ENCODE measurements at regions not wholly inside any gene's neighbourhood (a gene's known extent, or its start where the extent isn't known, plus 50 kb on each side); places are given as distances from the start of the nearest gene placed in this dataset.

DNA sequence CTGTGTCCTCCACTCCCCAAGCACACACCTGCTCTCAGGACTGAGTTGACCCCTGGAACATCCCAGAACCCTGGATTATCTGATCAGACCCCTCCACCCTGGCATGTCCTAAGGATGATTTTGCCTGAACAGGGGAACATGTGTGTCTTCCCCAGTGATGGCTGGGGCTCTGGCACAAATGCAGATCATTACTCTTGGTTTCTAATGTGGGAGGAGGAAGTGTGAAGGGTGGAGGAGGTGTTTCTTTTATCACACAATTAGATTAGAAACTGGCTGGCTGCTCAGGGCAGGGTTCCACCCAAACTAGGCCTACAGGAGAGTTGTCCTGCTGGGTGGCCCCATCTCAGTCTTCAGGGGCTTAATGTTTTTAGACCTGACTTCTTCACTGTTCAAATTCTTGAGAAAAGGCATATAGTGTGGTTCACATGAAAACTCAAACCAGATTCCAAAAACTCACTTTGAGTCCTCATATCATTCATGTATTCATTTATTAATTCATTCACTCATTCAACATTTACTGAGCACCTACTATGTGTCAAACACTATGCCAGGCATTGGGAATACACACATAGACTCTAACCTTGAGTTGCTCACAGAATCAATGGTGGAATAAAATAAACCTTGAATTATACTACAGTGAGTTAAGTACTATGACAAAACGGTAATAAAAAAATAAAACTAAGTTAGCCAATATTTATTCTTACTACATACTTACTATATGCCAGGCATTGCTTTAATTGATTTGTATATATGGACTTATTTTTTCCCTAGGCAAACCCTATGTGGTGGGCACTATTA lies 221.8 kb upstream of the JUN start:
- no peak for DNase-seq

- no peak for DNase-seq
These were observed 222.4 kb upstream of the JUN start for GRCh38 chr1:59006289-59006658.

- no peak for DNase-seq
These were observed 223.1 kb upstream of the JUN start for GRCh38 chr1:59006932-59007331.

DNA sequence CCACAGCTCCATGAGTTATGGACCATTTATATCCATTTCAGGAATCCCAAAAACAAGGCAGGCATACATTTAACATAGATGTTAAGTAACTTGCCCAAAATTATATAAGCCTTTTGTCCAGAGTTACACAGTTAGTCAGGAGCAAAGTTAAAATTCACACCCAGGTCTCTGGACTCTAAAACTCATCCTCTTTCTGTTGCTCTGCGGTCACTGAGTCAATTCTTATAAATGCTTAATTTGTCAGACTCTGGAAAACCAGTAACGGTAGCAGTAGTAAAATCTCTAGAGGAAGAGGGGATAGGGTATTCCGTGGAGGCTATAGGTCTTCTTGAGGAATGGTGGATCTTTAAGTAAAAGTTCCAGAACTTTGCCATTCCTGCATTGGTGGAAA lies 223.6 kb upstream of the JUN start:
- DNase-seq, result no peak

DNA sequence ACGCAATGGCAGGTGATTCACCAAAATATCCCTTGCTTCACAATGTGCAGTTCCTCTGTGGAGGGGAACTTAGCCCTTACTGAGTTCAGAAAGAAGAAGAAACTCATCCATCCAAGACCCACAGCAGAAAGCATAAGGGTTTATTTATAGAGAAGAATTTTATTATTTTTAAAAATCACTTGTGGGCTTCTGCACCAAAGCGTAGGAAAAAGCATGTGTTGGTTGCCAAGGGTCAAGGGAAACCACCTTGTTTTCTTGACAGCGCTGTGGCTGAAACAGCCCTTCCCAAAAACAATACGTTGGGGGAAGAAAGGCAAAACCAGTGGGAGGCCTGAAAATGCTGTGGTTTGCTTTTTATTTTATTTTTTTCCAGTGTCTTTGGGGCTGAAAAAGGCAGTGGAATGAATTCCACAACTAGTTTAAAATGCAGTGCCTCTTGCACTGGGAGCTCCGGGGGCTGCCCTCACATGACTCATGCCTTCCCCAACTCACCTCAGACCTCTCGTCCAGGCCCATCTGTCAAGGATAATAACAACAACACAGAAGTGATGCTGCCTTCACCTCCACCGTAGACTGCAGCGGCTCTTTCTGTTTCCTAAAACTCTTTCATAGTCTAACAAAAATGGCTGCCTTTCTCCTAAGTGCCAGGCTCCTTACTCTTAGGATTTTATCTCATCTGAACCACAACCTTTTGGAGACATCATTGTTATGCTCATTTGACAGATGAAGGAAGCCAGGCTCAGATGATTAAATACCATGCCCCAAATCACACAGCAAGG lies 224.2 kb upstream of the JUN start:
- DNase-seq, result no peak

GRCh38 chr1:59008599-59009347 lies 224.9 kb upstream of the JUN start:
- DNase-seq, result no peak

DNA sequence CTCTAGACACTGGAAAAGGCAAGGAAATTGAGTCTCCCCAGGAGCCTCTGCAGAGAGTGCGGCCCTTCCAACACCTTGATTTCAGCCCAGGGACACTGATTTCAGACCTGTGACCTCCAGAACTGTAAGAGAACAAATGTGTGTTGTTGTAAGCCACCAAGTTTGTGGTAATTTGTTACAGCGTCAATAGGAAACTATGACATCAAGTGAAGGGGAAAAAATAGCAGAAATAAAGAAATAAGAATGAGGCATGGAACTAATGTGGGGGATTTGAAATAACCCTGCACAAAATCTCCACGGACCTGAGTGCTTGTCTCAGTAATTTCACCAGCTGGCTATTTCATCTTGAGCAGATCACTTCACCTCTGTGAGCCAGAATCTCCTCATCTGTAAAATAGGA lies 227.8 kb upstream of the JUN start:
- DNase-seq, result no peak

- no peak for DNase-seq
These were observed 228.5 kb upstream of the JUN start for GRCh38 chr1:59012378-59012777.

DNA sequence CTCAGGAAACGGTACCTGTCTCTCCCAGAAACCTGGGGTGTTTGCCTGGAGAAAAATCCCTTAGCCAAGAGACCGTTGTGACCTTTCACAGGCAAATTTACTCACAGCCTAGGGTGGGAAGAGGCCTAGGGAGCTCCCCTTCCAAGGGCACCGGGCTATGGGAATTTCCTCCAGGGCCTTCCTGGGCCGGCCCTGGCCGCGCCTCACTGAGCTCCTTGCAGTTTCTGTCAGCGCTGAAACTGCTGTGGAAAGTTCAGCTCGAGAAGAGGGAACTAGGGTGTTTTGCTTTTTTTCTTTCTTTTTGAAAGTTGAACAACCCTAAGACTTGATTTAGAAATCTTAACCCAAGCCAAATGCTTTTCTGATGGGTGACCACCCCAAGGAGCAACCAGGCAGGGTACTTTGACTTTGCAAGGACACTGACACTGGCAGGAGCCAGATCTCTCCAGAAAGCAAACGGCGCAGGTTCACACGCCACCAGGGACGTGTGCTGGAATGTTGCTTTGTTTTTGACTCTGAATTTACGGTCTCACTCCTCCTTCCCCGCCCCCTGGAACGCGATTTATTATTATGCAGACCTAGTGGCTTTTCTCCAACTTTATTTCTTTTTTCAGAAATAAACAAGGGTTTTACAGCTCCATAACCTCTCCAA lies 229.6 kb upstream of the JUN start:
- peak; percentile 77 for DNase-seq

GRCh38 chr1:59013928-59014279 lies 230.1 kb upstream of the JUN start:
- DNase-seq, result no peak

DNA sequence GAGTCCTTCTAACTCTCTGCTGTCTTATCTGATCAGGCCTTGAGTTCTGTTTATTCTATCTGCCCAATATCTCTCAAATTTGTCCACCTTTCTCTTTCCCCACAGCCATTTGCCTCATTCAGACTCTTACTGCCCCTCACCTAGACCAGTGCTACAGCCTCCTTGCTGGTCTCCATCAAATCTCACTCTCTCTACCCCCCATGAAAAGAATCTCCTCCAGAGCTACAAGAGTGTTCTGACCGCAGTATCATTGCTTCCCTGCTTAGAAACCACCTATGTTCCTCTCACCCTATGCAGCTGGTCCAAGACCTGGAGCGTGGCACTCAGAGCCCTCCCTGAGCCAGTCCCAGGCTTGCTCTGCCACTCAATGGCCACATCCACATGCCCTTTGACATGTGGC lies 231.0 kb upstream of the JUN start:
- DNase-seq, result no peak

DNA sequence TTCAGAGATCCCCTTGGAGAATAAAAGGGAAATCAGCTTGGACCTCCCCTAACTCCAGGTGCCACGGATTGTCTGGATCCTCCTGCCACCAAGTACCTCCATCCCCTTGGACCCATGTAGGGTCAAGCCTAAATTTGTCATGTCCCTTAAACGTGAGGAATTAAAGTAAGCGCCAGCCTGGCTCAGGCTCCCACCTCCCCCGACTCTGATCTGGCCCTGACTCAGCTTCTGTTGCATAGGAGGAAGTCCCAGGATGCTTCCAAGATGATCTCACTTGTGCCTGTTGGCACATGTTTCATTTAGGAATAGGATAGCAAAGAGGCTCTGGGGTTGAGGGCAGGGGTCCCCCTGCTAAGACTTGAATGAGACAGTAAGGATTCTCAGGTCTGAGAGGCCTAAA lies 231.9 kb upstream of the JUN start:
- DNase-seq, result no peak

DNA sequence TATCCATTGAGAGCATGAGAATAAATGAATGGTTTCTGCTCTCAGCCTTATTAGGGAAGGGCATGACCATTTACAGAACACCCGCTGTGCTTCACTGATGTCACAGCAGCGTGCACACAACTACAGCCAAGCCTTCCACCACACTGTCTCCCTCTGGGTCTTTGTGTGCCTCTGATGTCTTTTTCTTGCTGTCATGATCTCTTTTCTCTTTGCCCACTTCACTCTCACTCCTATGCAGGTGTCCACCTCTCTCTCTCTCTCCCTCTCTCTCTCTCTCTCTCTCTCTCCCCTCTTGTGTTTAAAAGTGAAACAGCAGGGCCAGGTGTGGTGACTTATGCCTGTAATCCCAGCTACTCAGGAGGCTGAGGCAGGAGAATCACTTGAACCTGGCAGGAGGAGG lies 232.5 kb upstream of the JUN start:
- DNase-seq, result no peak

DNA sequence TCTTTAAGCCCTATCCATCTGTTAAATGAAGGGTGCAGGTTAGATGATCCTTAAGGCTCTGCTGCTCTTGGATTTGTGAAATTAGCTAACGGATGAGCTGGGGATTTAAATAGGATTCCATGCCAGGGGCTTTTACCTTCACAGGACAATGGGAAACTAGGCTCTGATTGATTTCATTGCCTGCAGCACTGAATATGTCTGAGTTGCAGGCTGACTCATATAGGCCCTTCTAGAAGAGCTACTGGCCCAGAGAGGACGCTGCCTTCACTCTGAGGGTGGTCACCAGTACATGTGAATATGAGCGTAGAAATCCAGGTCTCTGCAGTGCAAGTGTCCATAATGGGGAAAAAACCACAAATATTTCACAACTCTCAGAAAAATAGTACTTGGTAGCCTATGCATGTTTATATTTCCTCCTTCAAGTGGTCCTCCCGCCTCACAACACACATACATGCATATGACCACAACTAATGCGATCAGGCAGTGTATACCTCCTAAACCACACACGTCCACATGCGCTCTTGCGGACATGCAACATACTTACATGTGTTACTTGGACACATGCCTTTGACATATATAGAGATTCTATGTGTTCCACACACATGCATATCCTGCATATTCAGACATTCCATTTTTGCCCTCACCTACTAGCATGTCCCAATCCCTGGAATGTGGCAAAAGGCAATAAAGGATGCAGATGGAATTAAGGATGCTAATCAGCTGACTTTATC lies 233.8 kb upstream of the JUN start:
- no peak for DNase-seq

GRCh38 chr1:59018446-59018845 lies 234.6 kb upstream of the JUN start:
- DNase-seq, result no peak

DNA sequence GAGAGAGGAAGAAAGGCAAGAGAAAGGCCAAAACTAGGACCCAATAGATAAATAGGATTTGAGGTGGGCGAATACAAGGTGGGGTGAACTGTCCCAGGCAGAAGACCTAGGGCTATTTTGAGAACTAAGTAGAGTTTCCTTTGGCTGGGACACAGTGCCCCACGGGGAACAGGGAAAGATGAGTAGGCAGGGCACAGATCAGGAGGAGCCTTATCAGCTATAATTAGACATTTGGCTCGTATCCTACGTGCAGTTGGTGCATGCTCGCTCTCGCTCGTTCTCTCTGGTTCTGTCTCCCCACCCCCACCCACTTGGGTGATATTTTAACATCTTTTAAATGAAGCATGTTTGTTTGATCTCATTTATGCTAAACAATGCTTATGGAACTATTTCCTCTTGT lies 235.0 kb upstream of the JUN start:
- no peak for DNase-seq

DNA sequence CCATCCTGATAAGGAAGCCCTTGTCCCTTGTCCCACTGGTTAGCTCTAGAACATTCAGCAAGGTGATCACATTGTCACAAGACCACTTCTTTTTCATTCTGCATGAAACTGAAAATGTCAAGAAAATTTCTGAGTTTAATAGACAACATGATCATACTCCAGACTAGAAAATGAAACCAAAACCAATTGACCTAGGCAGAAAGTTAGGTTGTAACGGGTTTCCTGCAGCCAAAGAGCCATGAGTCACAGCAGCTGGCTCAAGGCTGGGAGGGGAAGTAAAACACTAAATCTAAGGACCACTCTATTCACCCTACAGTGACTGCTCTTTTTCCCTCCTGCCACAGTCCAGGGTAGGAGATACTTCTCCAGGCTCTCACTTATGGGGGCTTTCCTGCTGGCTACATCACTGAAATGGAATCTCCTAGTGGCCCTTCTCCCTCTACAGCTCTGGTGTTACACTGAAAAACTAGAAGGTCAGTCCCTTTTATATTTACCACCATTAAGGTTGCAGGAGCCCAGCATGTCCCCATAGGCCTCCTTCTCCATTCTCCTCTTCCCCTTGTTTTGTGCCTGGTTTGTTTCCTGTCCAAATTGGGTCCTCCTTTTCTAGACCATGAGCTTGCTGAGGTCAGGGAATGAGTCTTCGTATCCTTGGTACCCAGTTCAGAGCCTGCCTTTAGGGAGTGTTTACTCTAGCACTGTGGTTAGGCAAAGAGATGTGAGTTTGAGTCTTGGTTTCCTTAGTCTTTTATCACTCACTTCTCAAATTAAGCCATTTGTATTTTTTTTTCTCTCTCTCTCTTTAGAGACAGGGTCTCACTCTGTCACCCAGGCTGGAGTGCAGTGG lies 236.5 kb upstream of the JUN start:
- no peak for DNase-seq

DNA sequence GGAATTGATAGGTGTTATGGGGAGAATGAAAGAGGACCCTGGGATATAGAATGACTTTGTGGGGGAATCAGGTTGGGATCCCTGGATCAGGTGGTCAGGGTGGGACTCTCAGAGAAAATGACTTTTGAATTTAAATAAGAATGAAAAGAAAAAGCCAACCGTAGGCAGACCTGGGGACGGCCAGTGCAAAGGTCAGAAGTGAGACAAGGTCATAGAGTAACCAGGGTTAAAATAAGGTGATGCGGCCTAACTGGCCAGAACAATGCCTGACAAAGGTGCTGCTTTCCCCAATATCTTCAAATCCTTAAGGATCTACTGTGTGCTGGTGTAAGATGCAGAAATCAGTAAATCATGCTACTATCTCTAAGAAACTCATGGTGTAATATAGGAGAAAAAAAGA lies 238.4 kb upstream of the JUN start:
- no peak for DNase-seq

DNA sequence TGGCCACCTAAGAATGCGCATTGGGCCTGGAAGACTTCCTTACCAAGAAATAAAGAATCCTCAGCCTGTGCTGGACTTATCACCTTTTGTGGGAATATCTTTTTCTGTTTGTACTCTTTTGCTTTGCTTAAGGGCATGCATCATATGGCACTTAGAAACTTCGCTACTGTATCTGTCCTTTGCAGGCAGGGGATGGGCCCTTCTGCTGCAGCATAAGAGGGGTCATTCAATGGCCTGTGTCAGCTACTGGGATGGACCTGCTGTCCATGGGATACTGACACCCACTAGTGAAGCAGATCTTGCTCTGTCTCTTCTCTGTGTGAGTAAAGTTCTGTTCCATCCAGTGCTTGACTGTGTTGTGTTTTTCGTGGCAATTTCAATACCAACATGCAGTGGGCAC lies 239.0 kb upstream of the JUN start:
- no peak for DNase-seq

DNA sequence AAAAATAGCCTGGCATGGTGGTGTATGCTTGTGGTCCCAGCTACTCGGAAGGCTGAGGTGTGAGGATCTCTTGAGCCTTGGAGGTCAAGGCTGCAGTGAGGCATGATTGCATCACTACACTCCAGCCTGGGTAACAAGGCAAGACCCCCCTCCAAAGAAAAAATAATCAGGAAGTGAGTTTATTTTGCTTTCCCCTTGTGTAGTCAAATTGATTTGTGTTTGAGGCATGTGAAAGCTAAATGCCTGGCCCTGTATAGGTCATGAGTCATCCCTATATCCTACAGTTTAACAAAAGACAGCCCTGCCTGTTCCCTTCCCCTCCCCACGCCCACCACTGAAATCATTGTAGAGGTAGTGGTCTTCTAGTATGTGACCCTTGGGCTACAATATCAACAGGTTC lies 241.4 kb upstream of the JUN start:
- DNase-seq, result no peak

GRCh38 chr1:59025898-59026426 lies 242.1 kb upstream of the JUN start:
- no peak for DNase-seq
